ENCODE measurements at regions not wholly inside any gene's neighbourhood (a gene's known extent, or its start where the extent isn't known, plus 50 kb on each side); places are given as distances from the start of the nearest gene placed in this dataset.
A peak's percentile ranks its signal among the peaks of the same experiment; 100 is the strongest.
"Not testable (repeated sequence)": the region's sequence is repeated elsewhere in the genome, so short reads cannot be mapped to it uniquely, and the experiment has no call there.

- Histone ChIP-seq H3K36me3 (ENCODE audit: insufficient read depth) (no peaks in the 10 kb centered on the region), H3K4me2 (peak overlapping the region; percentile 79), H4K20me1 (ENCODE audit: insufficient read depth) (no peaks in the 10 kb centered on the region), H3K4me1 (ENCODE audit: low read depth, poor library complexity, severe bottlenecking) (peaks cover 13% of the 10 kb centered on the region), H2AFZ (ENCODE audit: low read depth) (peak overlapping the region; percentile 42), H3K9ac (peak overlapping the region; percentile 21; the same call in 1 of the 2 replicates), H3K79me2 (ENCODE audit: insufficient read depth, low read depth) (no peaks in the 10 kb centered on the region), H3K27ac (peak overlapping the region; percentile 43), H3K27me3 (ENCODE audit: insufficient read depth, low read depth) (no peaks in the 10 kb centered on the region), H3K4me3 (IDR thresholded peaks at IDR 0.05; ENCODE audit: insufficient read depth, low read depth, low read length) (no peak overlapping the region)
- TF ChIP-seq CTCF (conservative IDR thresholded peaks at IDR 0.05; ENCODE audit: low read depth, low read length) = no peak
Observed at GRCh38 chr2:40680547-40680946, 228.7 kb upstream of the SLC8A1 start.

GRCh38 chr2:40690036-40690435 lies 238.1 kb upstream of the SLC8A1 start:
- TF ChIP-seq CTCF (conservative IDR thresholded peaks at IDR 0.05; ENCODE audit: low read depth, low read length) = no peak
- Histone ChIP-seq H3K36me3 (ENCODE audit: insufficient read depth) (no peaks in the 10 kb centered on the region), H3K27ac (no peak overlapping the region), H3K4me2 (no peak overlapping the region), H3K4me3 (IDR thresholded peaks at IDR 0.05; ENCODE audit: insufficient read depth, low read depth, low read length) (no peak overlapping the region), H4K20me1 (ENCODE audit: insufficient read depth) (no peaks in the 10 kb centered on the region; the same call in 1 of the 2 replicates), H3K79me2 (ENCODE audit: insufficient read depth, low read depth) (no peaks in the 10 kb centered on the region), H3K4me1 (ENCODE audit: low read depth, poor library complexity, severe bottlenecking) (no peaks in the 10 kb centered on the region), H3K9ac (no peak overlapping the region), H2AFZ (ENCODE audit: low read depth) (no peak overlapping the region), H3K27me3 (ENCODE audit: insufficient read depth, low read depth) (no peaks in the 10 kb centered on the region)

GRCh38 chr2:40690525-40690924 lies 238.6 kb upstream of the SLC8A1 start:
- no peak overlapping the region for H3K9ac ChIP-seq
- no peak overlapping the region for H3K27ac ChIP-seq
- no peak overlapping the region for H2AFZ ChIP-seq (ENCODE audit: low read depth)
- no peaks in the 10 kb centered on the region for H3K36me3 ChIP-seq (ENCODE audit: insufficient read depth)
- no peaks in the 10 kb centered on the region for H3K79me2 ChIP-seq (ENCODE audit: insufficient read depth, low read depth)
- no peaks in the 10 kb centered on the region for H3K4me1 ChIP-seq (ENCODE audit: low read depth, poor library complexity, severe bottlenecking)
- no peaks in the 10 kb centered on the region for H3K27me3 ChIP-seq (ENCODE audit: insufficient read depth, low read depth)
- H3K4me3 ChIP-seq (IDR thresholded peaks at IDR 0.05; ENCODE audit: insufficient read depth, low read depth, low read length) = no peak overlapping the region
- no peak for TF ChIP-seq CTCF (conservative IDR thresholded peaks at IDR 0.05; ENCODE audit: low read depth, low read length)
- H3K4me2 ChIP-seq = no peak overlapping the region
- no peaks in the 10 kb centered on the region; the same call in 1 of the 2 replicates for H4K20me1 ChIP-seq (ENCODE audit: insufficient read depth)

- H3K27ac ChIP-seq = no peak overlapping the region
- H3K4me1 ChIP-seq (ENCODE audit: low read depth, poor library complexity, severe bottlenecking) = no peaks in the 10 kb centered on the region
- no peak overlapping the region for H3K4me3 ChIP-seq (IDR thresholded peaks at IDR 0.05; ENCODE audit: insufficient read depth, low read depth, low read length)
- no peak overlapping the region for H2AFZ ChIP-seq (ENCODE audit: low read depth)
- H4K20me1 ChIP-seq (ENCODE audit: insufficient read depth) = no peaks in the 10 kb centered on the region
- H3K9ac ChIP-seq = no peak overlapping the region
- H3K36me3 ChIP-seq (ENCODE audit: insufficient read depth) = no peaks in the 10 kb centered on the region
- H3K79me2 ChIP-seq (ENCODE audit: insufficient read depth, low read depth) = no peaks in the 10 kb centered on the region
- TF ChIP-seq CTCF (conservative IDR thresholded peaks at IDR 0.05; ENCODE audit: low read depth, low read length) = no peak
- H3K4me2 ChIP-seq = no peak overlapping the region
- no peaks in the 10 kb centered on the region for H3K27me3 ChIP-seq (ENCODE audit: insufficient read depth, low read depth)
Observed at GRCh38 chr2:40700231-40700954, 248.5 kb upstream of the SLC8A1 start.

GRCh38 chr2:40712197-40712894 lies 260.5 kb upstream of the SLC8A1 start:
- not testable (repeated sequence) for H3K4me3 ChIP-seq (IDR thresholded peaks at IDR 0.05; ENCODE audit: insufficient read depth, low read depth, low read length); H4K20me1 ChIP-seq (ENCODE audit: insufficient read depth); H2AFZ ChIP-seq (ENCODE audit: low read depth); H3K27me3 ChIP-seq (ENCODE audit: insufficient read depth, low read depth); H3K27ac ChIP-seq; H3K4me2 ChIP-seq; H3K9ac ChIP-seq; H3K36me3 ChIP-seq (ENCODE audit: insufficient read depth); H3K79me2 ChIP-seq (ENCODE audit: insufficient read depth, low read depth); H3K4me1 ChIP-seq (ENCODE audit: low read depth, poor library complexity, severe bottlenecking)
